Neural progenitor cell (in vitro differentiated cells): ENCODE measurements at regions not wholly inside any gene's neighbourhood (a gene's known extent, or its start where the extent isn't known, plus 50 kb on each side); places are given as distances from the start of the nearest gene placed in this dataset.

Experiments
- EZH2phosphoT487 ChIP-seq: fragments of 200-600 bp; sonication (generic); IDR thresholded peaks from 2 replicates; pipeline ENCODE4 v1.6.1; 2017; ENCODE audit warnings: antibody characterized with exemption
- TF ChIP-seq, protein P1 (sequence below): fragments of 200-600 bp; sonication (generic); IDR thresholded peaks from 2 replicates; pipeline ENCODE4 v1.5.1; 2017; ENCODE audit warnings: antibody characterized with exemption, mild to moderate bottlenecking

DNA sequence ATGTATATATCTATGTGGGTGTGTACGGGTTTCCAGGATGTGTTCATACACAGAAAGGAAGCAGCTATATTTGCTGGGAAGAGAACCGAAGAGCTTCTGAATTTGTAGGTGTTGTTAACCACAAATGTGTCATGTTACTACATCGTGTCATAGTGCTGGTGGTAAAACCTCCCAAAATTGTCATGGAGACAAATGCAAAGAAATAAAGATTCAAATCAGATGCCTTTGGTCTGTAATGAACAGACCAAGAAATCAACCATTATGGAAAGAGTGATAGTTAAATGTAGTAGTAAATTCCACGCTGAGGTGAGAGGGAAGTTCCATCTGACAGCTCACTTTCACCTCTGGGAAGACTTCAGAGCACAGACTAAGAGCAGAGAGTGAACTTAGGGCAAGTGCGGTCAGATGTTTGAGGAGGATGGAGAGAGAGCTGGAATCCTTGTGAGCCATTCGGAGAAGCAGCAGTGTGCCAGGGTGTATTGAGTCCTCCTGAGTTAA, 487.5 kb downstream of the TMEM121 start:
- TF ChIP-seq, protein P1, sequence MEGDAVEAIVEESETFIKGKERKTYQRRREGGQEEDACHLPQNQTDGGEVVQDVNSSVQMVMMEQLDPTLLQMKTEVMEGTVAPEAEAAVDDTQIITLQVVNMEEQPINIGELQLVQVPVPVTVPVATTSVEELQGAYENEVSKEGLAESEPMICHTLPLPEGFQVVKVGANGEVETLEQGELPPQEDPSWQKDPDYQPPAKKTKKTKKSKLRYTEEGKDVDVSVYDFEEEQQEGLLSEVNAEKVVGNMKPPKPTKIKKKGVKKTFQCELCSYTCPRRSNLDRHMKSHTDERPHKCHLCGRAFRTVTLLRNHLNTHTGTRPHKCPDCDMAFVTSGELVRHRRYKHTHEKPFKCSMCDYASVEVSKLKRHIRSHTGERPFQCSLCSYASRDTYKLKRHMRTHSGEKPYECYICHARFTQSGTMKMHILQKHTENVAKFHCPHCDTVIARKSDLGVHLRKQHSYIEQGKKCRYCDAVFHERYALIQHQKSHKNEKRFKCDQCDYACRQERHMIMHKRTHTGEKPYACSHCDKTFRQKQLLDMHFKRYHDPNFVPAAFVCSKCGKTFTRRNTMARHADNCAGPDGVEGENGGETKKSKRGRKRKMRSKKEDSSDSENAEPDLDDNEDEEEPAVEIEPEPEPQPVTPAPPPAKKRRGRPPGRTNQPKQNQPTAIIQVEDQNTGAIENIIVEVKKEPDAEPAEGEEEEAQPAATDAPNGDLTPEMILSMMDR = no peak
- TF ChIP-seq EZH2phosphoT487 = no peak
